IPS-NIHi7 (cell line): ENCODE measurements at regions not wholly inside any gene's neighbourhood (a gene's known extent, or its start where the extent isn't known, plus 50 kb on each side); places are given as distances from the start of the nearest gene placed in this dataset.

Source experiments
- DNase-seq: peaks from one replicate; pipeline ENCODE4 v3.0.0; 2012; ENCODE audit warnings: mixed read lengths; ENCODE audit errors: extremely low spot score

GRCh38 chr5:163622799-163623198 is 117.4 kb downstream of the MAT2B start:
- DNase-seq, result no peak

GRCh38 chr5:163623524-163623923 is 118.1 kb downstream of the MAT2B start:
- DNase-seq, result no peak

- DNase-seq, result no peak
Observed at GRCh38 chr5:163623986-163624385, 118.6 kb downstream of the MAT2B start.

GRCh38 chr5:163624431-163624830 is 119.0 kb downstream of the MAT2B start:
- no peak for DNase-seq

GRCh38 chr5:163626904-163627434 is 121.5 kb downstream of the MAT2B start:
- no peak for DNase-seq

- DNase-seq, result no peak
Observed at GRCh38 chr5:163631856-163632255, 126.4 kb downstream of the MAT2B start.

- DNase-seq, result no peak
Observed at GRCh38 chr5:163633926-163634460, 128.6 kb downstream of the MAT2B start.

GRCh38 chr5:163635631-163636030 is 130.2 kb downstream of the MAT2B start:
- DNase-seq, result no peak

- DNase-seq, result no peak
Observed at GRCh38 chr5:163642904-163643303, 137.5 kb downstream of the MAT2B start.

GRCh38 chr5:163645421-163646416 is 140.3 kb downstream of the MAT2B start:
- DNase-seq, result no peak

GRCh38 chr5:163649514-163649913 is 144.1 kb downstream of the MAT2B start:
- no peak for DNase-seq

GRCh38 chr5:163653526-163653925 is 148.1 kb downstream of the MAT2B start:
- DNase-seq, result no peak

- no peak for DNase-seq
Observed at GRCh38 chr5:163658702-163659567, 153.5 kb downstream of the MAT2B start.

- no peak for DNase-seq
Observed at GRCh38 chr5:163659568-163659902, 154.1 kb downstream of the MAT2B start.

- no peak for DNase-seq
Observed at GRCh38 chr5:163660486-163660885, 155.1 kb downstream of the MAT2B start.

GRCh38 chr5:163661360-163661759 is 155.9 kb downstream of the MAT2B start:
- no peak for DNase-seq

- DNase-seq, result no peak
Observed at GRCh38 chr5:163670036-163670435, 164.6 kb downstream of the MAT2B start.

- no peak for DNase-seq
Observed at GRCh38 chr5:163677092-163677491, 171.7 kb downstream of the MAT2B start.

- DNase-seq, result no peak
Observed at GRCh38 chr5:163682234-163682633, 176.8 kb downstream of the MAT2B start.

- no peak for DNase-seq
Observed at GRCh38 chr5:163687414-163687813, 182.0 kb downstream of the MAT2B start.

- no peak for DNase-seq
Observed at GRCh38 chr5:163692091-163692490, 186.7 kb downstream of the MAT2B start.
